CD4-positive, CD25-positive, alpha-beta regulatory T cell (primary cell): ENCODE measurements at regions not wholly inside any gene's neighbourhood (a gene's known extent, or its start where the extent isn't known, plus 50 kb on each side); places are given as distances from the start of the nearest gene placed in this dataset.

Source experiments
- ATAC-seq, 2 donors: fragments of 150-1000 bp; cut with Tn5 transposase; one replicate each; pipeline ENCODE4 v1.10.0; 2021; ENCODE audit warnings: low read depth in 2 of 2, moderate number of reproducible peaks in 2 of 2, moderate library complexity in 1 of 2
- DNase-seq, 3 donors: peaks; one replicate each; pipeline versions ENCODE4 v3.0.0 to v3.0.0-alpha.2; 2012 to 2022; ENCODE audit warnings: mixed read lengths in 1 of 3
- H3K27ac ChIP-seq: one replicate; pipeline ENCODE4 v1.7.0; 2013; ENCODE audit warnings: mild to moderate bottlenecking, low read length; ENCODE audit not compliant: insufficient read depth, poor library complexity, severe bottlenecking
- H3K27me3 ChIP-seq: one replicate; pipeline ENCODE4 v1.7.0; 2013; ENCODE audit warnings: low read length; ENCODE audit not compliant: control insufficient read depth, insufficient read depth
- H3K36me3 ChIP-seq: one replicate; pipeline ENCODE4 v1.7.0; 2013; ENCODE audit warnings: mild to moderate bottlenecking, low read length, moderate library complexity; ENCODE audit not compliant: control insufficient read depth, insufficient read depth
- H3K4me1 ChIP-seq: 2 replicates; pipeline ENCODE4 v1.7.0; 2013; ENCODE audit warnings: mild to moderate bottlenecking, low read length; ENCODE audit not compliant: insufficient read depth, control insufficient read depth, poor library complexity, severe bottlenecking
- H3K4me3 ChIP-seq: one replicate; pipeline ENCODE4 v1.7.0; 2013; ENCODE audit warnings: low read depth, mild to moderate bottlenecking, low read length, moderate library complexity
- H3K9me3 ChIP-seq, 2 experiments: 1 replicate in 1 of 2; 2 replicates in 1 of 2; pipeline ENCODE4 v1.7.0; 2013; ENCODE audit warnings: low read length in 2 of 2, mild to moderate bottlenecking in 1 of 2, moderate library complexity in 1 of 2; ENCODE audit not compliant: control insufficient read depth in 2 of 2
- H3K27ac Mint-ChIP-seq, 3 donors: one replicate each; pipeline ENCODE4 v1.8.0; 2020 to 2022; ENCODE audit warnings: mild to moderate bottlenecking in 3 of 3, mixed read lengths in 3 of 3, moderate library complexity in 2 of 3
- H3K27me3 Mint-ChIP-seq: one replicate; pipeline ENCODE4 v1.8.0; 2022; ENCODE audit warnings: mild to moderate bottlenecking, mixed read lengths
- H3K36me3 Mint-ChIP-seq: one replicate; pipeline ENCODE4 v1.8.0; 2020; ENCODE audit warnings: mixed read lengths
- H3K4me1 Mint-ChIP-seq, 4 donors: one replicate each; pipeline ENCODE4 v1.8.0; 2020 to 2022; ENCODE audit warnings: mixed read lengths in 4 of 4, mild to moderate bottlenecking in 1 of 4
- H3K4me3 Mint-ChIP-seq, 4 donors: one replicate each; pipeline ENCODE4 v1.8.0; 2020 to 2022; ENCODE audit warnings: mild to moderate bottlenecking in 4 of 4, mixed read lengths in 4 of 4, moderate library complexity in 3 of 4
- H3K9me3 Mint-ChIP-seq, 7 donors: one replicate each; pipeline ENCODE4 v1.8.0; 2020 to 2022; ENCODE audit warnings: mixed read lengths in 7 of 7, mild to moderate bottlenecking in 3 of 7, moderate library complexity in 2 of 7

- no peak for DNase-seq
- H3K9me3 Mint-ChIP-seq = no peaks in the 10 kb centered on the region
- Histone ChIP-seq H3K27me3 (peaks cover 6% of the 10 kb centered on the region), H3K36me3 (no peaks in the 10 kb centered on the region), H3K4me3 (no peak overlapping the region), H3K27ac (no peak overlapping the region), H3K9me3 (no peaks in the 10 kb centered on the region), H3K4me1 (no peaks in the 10 kb centered on the region)
- H3K27ac Mint-ChIP-seq = peak overlapping the region in 1 of 3 donors; percentile 7
- peaks cover 0 to 5% (median 2%) of the 10 kb centered on the region in 4 donors for H3K4me1 Mint-ChIP-seq
- H3K36me3 Mint-ChIP-seq = no peaks in the 10 kb centered on the region
- peaks cover 18% of the 10 kb centered on the region for H3K27me3 Mint-ChIP-seq
- H3K4me3 Mint-ChIP-seq = no peak overlapping the region
- no peak for ATAC-seq
Observed at GRCh38 chr12:47025798-47026197, 53.6 kb upstream of the PCED1B start.

GRCh38 chr12:47026291-47026690 lies 53.1 kb upstream of the PCED1B start:
- Mint-ChIP-seq H3K4me1 (peaks cover 0 to 5% (median under 1%) of the 10 kb centered on the region in 4 donors), H3K4me3 (no peak overlapping the region), H3K27me3 (peaks cover 14% of the 10 kb centered on the region), H3K9me3 (no peaks in the 10 kb centered on the region), H3K36me3 (no peaks in the 10 kb centered on the region), H3K27ac (peak overlapping the region in 1 of 3 donors; percentile 7)
- no peak overlapping the region for H3K27ac ChIP-seq
- H3K36me3 ChIP-seq = no peaks in the 10 kb centered on the region
- DNase-seq = no peak
- peaks cover 6% of the 10 kb centered on the region for H3K27me3 ChIP-seq
- no peak overlapping the region for H3K4me3 ChIP-seq
- H3K9me3 ChIP-seq = no peaks in the 10 kb centered on the region
- ATAC-seq = no peak
- H3K4me1 ChIP-seq = no peaks in the 10 kb centered on the region
